Activated CD4-positive, alpha-beta T cell treated with anti-CD3 and anti-CD28 coated beads, Interleukin-2, amount 50 U/mL, for 16 hours (primary cell): ENCODE measurements at regions not wholly inside any gene's neighbourhood (a gene's known extent, or its start where the extent isn't known, plus 50 kb on each side); places are given as distances from the start of the nearest gene placed in this dataset.

ENCODE experiments used
- DNase-seq: peaks from one replicate; pipeline ENCODE4 v3.0.0-alpha.2; 2020

GRCh38 chr12:11946161-11946560, 124.6 kb upstream of the BCL2L14 start:
- DNase-seq: no peak

GRCh38 chr12:11947213-11947612, 123.5 kb upstream of the BCL2L14 start:
- no peak for DNase-seq

- DNase-seq: no peak
These were observed 120.9 kb upstream of the BCL2L14 start for GRCh38 chr12:11949738-11950411.

GRCh38 chr12:11951209-11951608, 119.5 kb upstream of the BCL2L14 start:
- no peak for DNase-seq

GRCh38 chr12:11953523-11953922, 117.2 kb upstream of the BCL2L14 start:
- no peak for DNase-seq

GRCh38 chr12:11954181-11954580, 116.6 kb upstream of the BCL2L14 start:
- peak; percentile 68 for DNase-seq

GRCh38 chr12:11958221-11959091, 112.3 kb upstream of the BCL2L14 start:
- peak; percentile 90 for DNase-seq

GRCh38 chr12:11959117-11959823, 111.5 kb upstream of the BCL2L14 start:
- peak; percentile 47 for DNase-seq

- no peak for DNase-seq
These were observed 110.1 kb upstream of the BCL2L14 start for GRCh38 chr12:11960646-11961045.

GRCh38 chr12:11961686-11962085, 109.1 kb upstream of the BCL2L14 start:
- DNase-seq: no peak

- DNase-seq: no peak
These were observed 107.9 kb upstream of the BCL2L14 start for GRCh38 chr12:11962860-11963259.

- no peak for DNase-seq
These were observed 106.8 kb upstream of the BCL2L14 start for GRCh38 chr12:11963841-11964471.

- no peak for DNase-seq
These were observed 105.4 kb upstream of the BCL2L14 start for GRCh38 chr12:11965258-11965910.

GRCh38 chr12:11967376-11968047, 103.2 kb upstream of the BCL2L14 start:
- DNase-seq: no peak

- no peak for DNase-seq
These were observed 102.7 kb upstream of the BCL2L14 start for GRCh38 chr12:11968048-11968383.

GRCh38 chr12:11968516-11968915, 102.2 kb upstream of the BCL2L14 start:
- DNase-seq: no peak

- DNase-seq: no peak
These were observed 101.1 kb upstream of the BCL2L14 start for GRCh38 chr12:11969437-11970154.

GRCh38 chr12:11970155-11970520, 100.6 kb upstream of the BCL2L14 start:
- no peak for DNase-seq

- DNase-seq: no peak
These were observed 97.3 kb upstream of the BCL2L14 start for GRCh38 chr12:11973396-11973795.

- no peak for DNase-seq
These were observed 94.7 kb upstream of the BCL2L14 start for GRCh38 chr12:11976005-11976404.

- DNase-seq: peak; percentile 42
These were observed 91.9 kb upstream of the BCL2L14 start for GRCh38 chr12:11978726-11979384.
